HG03196 (cell line): ENCODE measurements at regions not wholly inside any gene's neighbourhood (a gene's known extent, or its start where the extent isn't known, plus 50 kb on each side); places are given as distances from the start of the nearest gene placed in this dataset.
A peak's percentile ranks its signal among the peaks of the same experiment; 100 is the strongest.

ENCODE experiments used
- ATAC-seq: cut with Tn5 transposase; IDR thresholded peaks from one replicate; pipeline ENCODE4 v1.9.1; 2021; ENCODE audit not compliant: unreplicated experiment

DNA sequence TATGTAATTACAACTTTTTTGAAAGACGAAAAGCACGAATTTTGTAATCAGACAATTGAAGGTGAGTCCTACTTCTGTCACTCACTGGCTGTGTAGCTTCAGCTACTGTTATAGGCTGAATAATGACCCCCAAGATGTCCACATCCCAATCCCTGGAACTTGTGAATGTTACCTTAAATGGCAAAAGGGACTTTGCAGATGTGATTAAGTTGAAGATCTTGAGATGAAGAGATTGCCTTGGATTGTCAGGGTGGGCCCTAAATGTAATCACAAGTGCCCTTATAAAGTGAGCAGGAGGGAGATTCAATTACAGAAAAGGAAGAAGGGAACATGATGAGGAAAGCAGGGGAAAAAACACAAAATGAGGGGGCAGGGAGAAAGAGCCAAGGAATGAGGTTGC, 326.2 kb upstream of the MSX2 start:
- ATAC-seq: no peak

GRCh38 chr5:174399411-174399810, 325.0 kb upstream of the MSX2 start:
- no peak for ATAC-seq

DNA sequence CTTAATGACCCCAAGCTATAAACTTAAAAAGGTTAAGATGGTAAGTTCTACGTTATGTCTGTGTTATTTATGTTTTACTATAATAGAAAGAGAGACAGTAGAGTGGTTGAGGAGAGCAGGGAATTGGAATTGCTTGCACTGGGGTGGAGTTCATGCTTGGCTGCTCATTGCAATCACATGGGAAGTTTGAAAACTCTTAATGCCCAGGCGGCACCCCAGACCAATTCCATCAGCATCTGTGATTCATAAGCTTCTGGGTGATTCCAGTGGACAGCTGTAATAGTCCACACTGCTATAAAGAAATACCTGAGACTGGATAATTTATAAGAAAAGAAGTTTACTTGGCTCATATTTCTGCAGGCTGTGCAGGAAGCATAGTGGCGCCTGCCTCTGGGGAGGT, 323.9 kb upstream of the MSX2 start:
- ATAC-seq: no peak

DNA sequence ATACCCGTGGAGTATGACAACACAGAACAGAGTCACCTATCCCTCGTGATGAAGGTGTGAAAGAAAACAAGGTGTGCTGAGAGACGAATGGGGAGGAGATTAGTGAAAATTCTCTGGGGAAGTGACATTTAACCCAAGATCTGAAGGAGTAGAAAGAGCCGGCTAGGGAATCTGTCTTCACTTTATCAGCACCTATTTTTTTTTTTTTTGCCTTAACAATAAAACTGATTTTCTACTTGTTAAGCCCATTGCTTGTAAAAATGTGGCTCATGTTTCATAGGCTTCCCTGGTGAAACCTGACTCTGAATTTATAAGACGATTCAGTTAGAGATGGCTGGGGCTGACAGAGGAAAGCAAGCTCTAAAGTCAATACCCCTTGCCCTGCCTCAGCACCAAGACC, 322.6 kb upstream of the MSX2 start:
- ATAC-seq: no peak

DNA sequence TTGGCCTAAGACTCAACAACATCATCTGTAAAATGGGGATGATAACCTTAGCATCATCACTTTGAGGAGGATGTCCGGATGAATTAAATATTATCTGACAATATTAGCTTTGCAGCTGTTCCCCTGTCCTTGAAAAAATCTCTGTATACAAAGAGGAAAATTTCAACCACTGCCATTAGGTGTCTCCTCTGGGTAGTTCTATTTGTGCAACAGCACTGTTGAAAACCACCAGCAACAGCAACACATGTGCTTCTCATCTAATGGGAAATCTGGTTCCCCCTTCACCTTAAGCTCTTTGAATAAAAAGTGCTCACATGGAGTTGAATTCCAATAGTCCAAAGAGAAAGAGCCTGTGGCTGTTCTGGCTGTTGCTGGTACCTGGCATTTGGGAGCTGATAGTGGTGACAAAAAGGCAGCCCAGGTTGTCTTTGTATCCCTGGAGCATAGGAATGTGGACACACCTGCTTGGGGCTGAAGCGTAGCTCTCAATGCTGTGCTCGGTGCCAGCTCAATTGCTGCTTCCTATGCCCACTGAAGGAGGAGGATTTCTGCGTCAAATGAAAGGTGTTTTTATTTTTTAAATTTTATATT, 322.1 kb upstream of the MSX2 start:
- ATAC-seq: no peak

GRCh38 chr5:174404848-174405247, 319.5 kb upstream of the MSX2 start:
- ATAC-seq: no peak

- ATAC-seq: no peak
Measured at GRCh38 chr5:174409070-174409469, 315.3 kb upstream of the MSX2 start.

DNA sequence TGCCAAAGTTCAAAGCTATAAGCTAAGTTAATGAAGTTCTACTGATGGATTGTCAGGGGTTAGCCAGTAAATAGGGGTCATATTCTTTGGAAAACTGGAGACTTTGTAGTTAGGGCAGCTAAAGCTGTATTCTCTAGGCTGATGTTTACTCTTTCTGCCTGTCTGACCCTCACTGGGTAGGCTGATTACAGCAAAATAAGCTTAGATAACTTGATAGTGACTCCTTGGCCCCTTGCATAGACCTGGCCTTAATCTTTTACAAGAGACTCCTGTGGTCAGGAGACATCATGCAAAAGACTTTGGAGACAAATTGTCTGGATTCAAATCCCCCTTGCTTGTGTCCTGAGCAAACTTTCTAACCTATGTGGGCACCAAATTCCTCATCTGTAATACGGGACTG, 314.4 kb upstream of the MSX2 start:
- no peak for ATAC-seq

- no peak for ATAC-seq
Measured at GRCh38 chr5:174410716-174411478, 313.5 kb upstream of the MSX2 start.

DNA sequence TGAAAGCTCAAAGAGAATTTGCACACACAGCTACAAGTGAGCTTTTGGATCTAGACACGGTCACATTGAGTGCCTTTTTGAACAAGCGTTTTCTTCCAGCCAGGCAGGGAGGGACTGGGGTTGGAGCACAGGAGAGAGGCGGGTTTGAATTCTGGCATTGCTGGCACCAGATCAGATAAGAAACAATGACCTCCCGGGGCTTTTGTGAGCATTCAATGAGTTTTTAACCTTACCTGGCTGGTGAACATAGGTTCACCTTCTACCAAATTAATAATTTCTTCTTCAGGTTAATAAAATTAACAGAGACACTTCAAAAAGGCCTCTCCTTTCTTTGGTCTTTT, 312.9 kb upstream of the MSX2 start:
- ATAC-seq: no peak

DNA sequence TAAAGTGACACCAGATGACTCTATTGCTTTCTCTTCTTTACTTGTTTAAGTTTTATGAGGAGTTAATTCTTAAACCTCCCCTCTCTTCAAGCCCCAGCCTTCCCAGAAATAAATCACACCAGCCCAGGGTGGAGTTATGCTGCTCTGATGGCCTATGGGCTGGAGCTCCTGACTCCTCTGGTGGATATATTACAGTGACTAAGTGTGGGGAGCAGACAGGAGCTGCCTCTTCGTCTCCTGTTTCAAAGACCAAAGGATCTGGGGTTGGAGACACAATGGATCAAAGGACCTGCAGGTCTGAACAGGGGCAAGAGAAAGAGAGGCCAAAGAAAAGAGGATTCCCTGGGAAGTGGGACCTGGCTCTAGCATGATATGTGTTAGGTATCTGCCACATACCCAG, 312.0 kb upstream of the MSX2 start:
- no peak for ATAC-seq

DNA sequence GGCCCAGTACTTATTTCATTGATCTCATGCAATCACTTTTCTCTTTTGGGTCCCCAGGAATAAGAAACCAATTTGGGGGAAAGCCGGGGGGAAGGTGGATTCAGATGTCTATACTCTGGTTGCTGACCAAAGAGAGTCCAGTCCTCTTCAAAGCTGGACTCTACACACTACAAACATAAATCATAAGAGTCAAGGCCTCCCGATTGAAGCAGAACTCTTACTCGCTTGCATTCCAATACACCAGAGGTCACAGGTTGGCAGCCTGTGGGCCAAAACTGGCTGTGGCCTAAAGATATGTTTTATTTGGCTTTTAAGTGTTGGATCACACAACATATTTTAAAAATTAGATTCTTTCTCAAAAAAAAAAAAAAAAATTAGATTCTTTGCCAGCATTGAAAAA, 311.4 kb upstream of the MSX2 start:
- ATAC-seq: no peak

DNA sequence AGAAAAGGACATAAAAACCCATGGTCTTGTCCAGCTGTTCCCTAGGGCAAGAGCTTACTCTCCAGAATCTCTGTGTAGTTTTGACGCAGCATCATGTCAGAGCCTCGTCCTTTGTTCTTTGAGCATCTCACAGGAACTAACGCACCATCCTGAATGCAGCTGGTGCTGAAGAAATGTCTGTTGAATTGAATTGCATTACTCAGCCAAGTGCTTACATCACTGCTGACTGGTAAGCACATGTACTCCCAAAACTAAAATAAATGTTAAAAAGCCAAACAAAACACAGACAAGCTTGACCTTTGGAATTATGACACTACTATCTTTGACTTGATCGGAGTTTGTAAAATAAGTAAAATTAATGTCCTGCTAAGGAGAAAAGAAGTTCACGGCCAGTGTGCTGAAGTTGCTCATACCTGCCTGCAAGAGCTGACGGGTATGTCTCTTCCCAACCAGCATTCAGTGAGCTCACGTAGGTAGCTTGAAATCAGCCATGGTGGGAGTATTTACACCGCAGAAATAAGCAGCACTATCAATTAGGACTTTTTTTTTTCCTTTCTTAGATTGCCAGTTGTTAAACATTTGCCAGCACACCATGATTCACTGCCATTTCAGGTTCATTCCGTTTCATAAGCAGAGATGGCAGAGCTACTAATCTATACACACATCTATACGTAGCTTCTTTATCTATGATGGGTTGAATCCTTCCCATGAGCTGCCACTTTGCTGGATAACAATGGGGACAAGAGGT, 310.6 kb upstream of the MSX2 start:
- no peak for ATAC-seq

GRCh38 chr5:174414315-174414710, 310.1 kb upstream of the MSX2 start:
- ATAC-seq: no peak

GRCh38 chr5:174418809-174419539, 305.4 kb upstream of the MSX2 start:
- no peak for ATAC-seq

DNA sequence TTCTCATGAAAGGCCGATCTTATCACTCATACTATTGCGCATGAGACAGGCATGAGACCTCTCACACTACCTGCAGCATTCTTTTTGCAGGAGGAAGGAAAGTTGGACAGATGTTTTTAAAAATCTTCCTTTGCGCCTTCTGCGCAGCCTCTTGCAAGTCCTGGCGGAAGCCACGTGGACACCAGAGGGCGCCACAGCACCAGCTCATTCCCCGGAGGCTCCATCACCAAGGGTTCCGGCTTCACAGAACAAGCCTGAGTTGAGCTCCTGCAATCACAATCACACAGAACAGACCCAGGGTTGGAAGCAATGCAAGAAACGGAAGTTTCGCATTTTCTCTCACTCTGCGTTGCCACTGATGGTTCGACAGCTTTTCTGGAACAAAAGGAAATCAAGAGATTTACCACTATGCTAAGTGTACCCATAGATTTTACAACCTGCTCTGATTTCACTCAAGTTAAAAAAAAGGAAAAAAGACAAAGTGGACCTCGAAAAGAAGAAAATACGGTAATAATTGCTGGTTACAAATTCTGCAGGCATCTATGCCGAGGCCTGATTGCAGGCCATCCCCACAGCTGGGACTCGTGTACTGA, 304.7 kb upstream of the MSX2 start:
- ATAC-seq: peak; percentile 76

DNA sequence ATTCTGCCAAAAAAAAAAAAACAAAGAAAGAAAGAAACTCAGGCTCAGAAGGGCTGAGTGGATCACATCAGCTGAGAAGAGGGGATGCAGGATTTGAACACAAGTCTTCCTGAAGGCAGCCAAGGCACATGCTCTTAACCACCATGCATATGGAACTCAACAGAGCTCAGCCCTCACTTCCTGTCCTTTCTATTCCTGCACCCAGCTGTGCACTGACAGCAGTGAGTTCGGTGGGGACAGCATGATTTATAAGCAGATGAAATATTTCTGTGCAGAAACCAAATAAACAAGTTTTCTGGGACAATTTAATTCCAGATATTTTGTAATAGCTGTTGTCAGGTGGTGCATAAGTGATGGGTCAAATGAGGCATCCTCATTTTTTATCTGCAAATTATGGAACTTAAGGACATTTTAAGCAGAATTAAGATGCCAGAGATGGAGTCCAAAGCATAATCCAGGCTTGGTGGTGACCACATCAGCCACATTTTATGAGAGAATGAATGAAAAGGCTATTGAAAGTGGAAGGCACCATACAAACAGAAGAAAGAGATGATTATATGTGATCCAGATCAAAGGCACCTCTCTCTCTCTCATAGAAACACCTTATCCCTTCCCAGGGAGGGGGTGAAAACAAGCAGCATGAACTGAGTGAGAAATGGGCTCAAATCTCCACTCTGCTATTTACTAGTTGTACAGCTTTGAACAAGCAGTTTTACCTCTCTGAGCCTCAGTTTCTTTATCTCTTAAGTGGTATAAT, 303.6 kb upstream of the MSX2 start:
- ATAC-seq: no peak

- no peak for ATAC-seq
Measured at GRCh38 chr5:174421408-174421805, 303.0 kb upstream of the MSX2 start.

DNA sequence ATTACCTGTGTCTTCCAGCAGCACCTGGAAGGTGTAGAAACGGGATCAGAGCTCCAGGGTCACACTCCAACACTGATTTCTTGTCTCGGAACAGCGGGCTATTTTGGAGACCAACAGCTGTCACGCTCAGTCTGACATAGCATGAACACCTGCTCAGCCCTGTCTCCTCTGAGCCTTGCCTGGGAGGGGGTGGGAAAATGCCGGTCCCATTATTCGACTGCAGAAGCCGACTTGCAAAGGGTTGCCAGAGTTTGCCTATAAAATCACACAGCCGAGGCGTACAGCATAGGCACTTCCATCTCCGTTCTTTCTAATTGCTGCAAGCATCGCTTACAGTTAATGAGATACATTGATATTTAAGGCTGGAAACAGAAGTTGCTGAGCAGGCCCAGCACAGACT, 300.8 kb upstream of the MSX2 start:
- ATAC-seq: no peak

DNA sequence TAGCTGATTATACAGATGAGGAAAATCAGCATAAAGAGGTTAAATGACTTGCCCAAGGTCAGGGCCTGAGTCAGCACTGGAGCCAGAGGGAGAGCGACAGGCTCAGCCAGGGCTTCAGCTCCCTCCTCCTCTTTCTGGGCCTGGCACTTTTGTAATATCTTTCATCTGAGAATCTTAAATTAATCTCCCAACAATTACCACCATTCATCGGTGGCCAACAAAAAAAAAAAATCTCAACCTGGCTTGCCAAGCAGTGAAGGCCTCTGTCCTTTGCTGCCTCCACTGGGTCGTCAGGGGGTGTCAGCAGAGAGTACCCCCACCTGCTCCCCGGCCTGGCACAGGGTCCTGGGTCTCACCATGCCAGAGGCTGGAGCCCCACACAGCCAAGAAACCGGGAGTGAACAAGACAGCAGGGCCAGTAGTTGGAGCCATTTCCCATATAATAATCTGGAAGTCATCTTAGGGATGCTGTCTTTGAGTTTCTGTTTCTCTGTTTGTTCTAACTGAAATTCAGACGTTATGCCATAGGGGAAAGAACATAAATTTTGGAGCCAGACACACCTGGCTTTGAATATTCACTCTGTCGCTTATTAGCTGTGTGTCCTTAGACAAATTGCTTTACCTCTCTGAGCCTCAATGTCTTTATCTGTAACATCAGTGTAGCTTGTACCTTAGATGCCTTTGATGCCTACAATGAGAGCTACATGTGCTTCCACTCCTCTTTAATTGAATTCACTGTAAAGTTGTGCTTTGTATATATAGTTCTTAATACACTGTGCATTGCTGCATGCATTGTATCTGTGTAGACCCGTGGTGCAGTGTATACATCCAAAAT, 299.9 kb upstream of the MSX2 start:
- ATAC-seq: no peak
